A549 (cell line): ENCODE measurements at regions not wholly inside any gene's neighbourhood (a gene's known extent, or its start where the extent isn't known, plus 50 kb on each side); places are given as distances from the start of the nearest gene placed in this dataset.

Source experiments
- ATAC-seq, 2 experiments: fragments of 200-7000 bp in 1 of 2; fragments of >200 bp in 1 of 2; cut with Nextera tagmentation in 1 of 2; cut with Tn5 transposase in 1 of 2; 3 replicates each; pipeline versions ENCODE4 v1.8.0 to v1.9.1; 2018 to 2020; ENCODE audit warnings: mild to moderate bottlenecking in 1 of 2, moderate library complexity in 1 of 2
- CTCF ChIA-PET: fragments of 300-600 bp; sonication (Branson Sonifier 250); formaldehyde crosslinking; extraction: SDS; loops from one replicate; lab custom pipeline; 2021; ENCODE audit warnings: antibody characterized with exemption, inconsistent platforms; lab: Yijun Ruan, JAX
- POLR2A ChIA-PET: fragments of 350-600 bp; formaldehyde crosslinking; extraction: SDS; loops from one replicate; lab custom pipeline; 2021; ENCODE audit warnings: antibody characterized with exemption, inconsistent platforms; lab: Yijun Ruan, JAX
- DNase-seq, 2 experiments: peaks; one replicate each; pipeline versions ENCODE4 v3.0.0 to v3.0.0-alpha.2; 2011 to 2016; ENCODE audit warnings: low read depth in 1 of 2, low spot score in 1 of 2
- FAIRE-seq: peaks from 2 replicates; lab custom pipeline; 2011; peaks lifted over from hg19 to GRCh38; lab: Jason Lieb, UNC
- H3K27ac ChIP-seq, 2 experiments: fragments of >200 bp; sonication (Bioruptor Twin); formaldehyde crosslinking; 3 replicates each; pipeline ENCODE4 v1.5.1; 2016 to 2017
- H3K4me1 ChIP-seq: fragments of >200 bp; sonication (Bioruptor Twin); formaldehyde crosslinking; 3 replicates; pipeline ENCODE4 v1.6.1; 2016
- H3K4me2 ChIP-seq: fragments of >200 bp; sonication (Bioruptor Twin); formaldehyde crosslinking; 3 replicates; pipeline ENCODE4 v1.6.1; 2016
- H3K4me3 ChIP-seq: fragments of >200 bp; sonication (Bioruptor Twin); formaldehyde crosslinking; 3 replicates; pipeline ENCODE4 v1.5.1; 2016
- H3K9me3 ChIP-seq: fragments of >200 bp; sonication (Bioruptor Twin); formaldehyde crosslinking; 3 replicates; pipeline ENCODE4 v1.6.1; 2016
- BCL3 ChIP-seq: fragments of >200 bp; sonication (Bioruptor Twin); formaldehyde crosslinking; IDR thresholded peaks from 3 replicates; pipeline ENCODE4 v1.6.1; 2016
- BHLHE40 ChIP-seq: IDR thresholded peaks from 2 replicates; pipeline ENCODE4 v1.6.1; 2012; ENCODE audit warnings: low read depth, low read length, inconsistent platforms
- CBX2 ChIP-seq: fragments of 200-600 bp; sonication (generic); IDR thresholded peaks from 2 replicates; pipeline ENCODE4 v1.6.1; 2016; ENCODE audit warnings: low read depth, mild to moderate bottlenecking, borderline replicate concordance
- CEBPB ChIP-seq, 2 experiments: fragments of >200 bp in 1 of 2; sonication (Bioruptor Twin) in 1 of 2; formaldehyde crosslinking in 1 of 2; IDR thresholded peaks; 2 replicates each; pipeline ENCODE4 v1.6.1; 2012 to 2016
- EHF ChIP-seq: fragments of 250-450 bp; sonication (Bioruptor Pico); IDR thresholded peaks from 2 replicates; pipeline ENCODE4 v1.5.0; 2020; ENCODE audit warnings: mild to moderate bottlenecking
- EHMT2 ChIP-seq: fragments of 200-600 bp; sonication (generic); IDR thresholded peaks from 2 replicates; pipeline ENCODE4 v1.6.1; 2016; ENCODE audit warnings: antibody characterized with exemption, low read depth, mild to moderate bottlenecking, moderate library complexity
- FOSB ChIP-seq: fragments of 250-450 bp; sonication (Bioruptor Pico); IDR thresholded peaks from 2 replicates; pipeline ENCODE4 v1.5.0; 2020; ENCODE audit warnings: mild to moderate bottlenecking, moderate library complexity
- FOSL2 ChIP-seq, 2 experiments: fragments of 450-650 bp in 1 of 2; fragments of >200 bp in 1 of 2; sonication (Bioruptor Twin) in 1 of 2; formaldehyde crosslinking; IDR thresholded peaks; 2 replicates each; pipeline versions ENCODE4 v1.5.0 to v1.6.1; 2016 to 2020; ENCODE audit warnings: mild to moderate bottlenecking in 1 of 2, moderate library complexity in 1 of 2
- HDAC2 ChIP-seq: fragments of 200-600 bp; sonication (generic); IDR thresholded peaks from 2 replicates; pipeline ENCODE4 v1.6.1; 2016
- JUN ChIP-seq, 2 experiments: fragments of >200 bp; sonication (Bioruptor Twin); formaldehyde crosslinking; IDR thresholded peaks; 2 replicates in 1 of 2; 3 replicates in 1 of 2; pipeline ENCODE4 v1.6.1; 2016 to 2017
- JUNB ChIP-seq: fragments of >200 bp; sonication (Bioruptor Twin); formaldehyde crosslinking; IDR thresholded peaks from 2 replicates; pipeline ENCODE4 v1.6.1; 2016
- KDM1A ChIP-seq: fragments of 200-600 bp; sonication (generic); IDR thresholded peaks from 2 replicates; pipeline ENCODE4 v1.6.1; 2016; ENCODE audit warnings: low read depth, mild to moderate bottlenecking
- KDM5A ChIP-seq: fragments of 200-600 bp; sonication (generic); IDR thresholded peaks from 2 replicates; pipeline ENCODE4 v1.6.1; 2016; ENCODE audit warnings: antibody characterized with exemption, mild to moderate bottlenecking
- MAFK ChIP-seq: fragments of 450-650 bp; IDR thresholded peaks from 2 replicates; pipeline ENCODE4 v1.6.1; 2014; ENCODE audit not compliant: partially characterized antibody
- MYC ChIP-seq: IDR thresholded peaks from 2 replicates; pipeline ENCODE4 v1.6.1; 2012; ENCODE audit warnings: mild to moderate bottlenecking, inconsistent platforms, low read length, improper control_type of control experiment, borderline replicate concordance
- NR3C1 ChIP-seq: fragments of >200 bp; sonication (Bioruptor Twin); formaldehyde crosslinking; IDR thresholded peaks from 3 replicates; pipeline ENCODE4 v1.6.1; 2017
- POLR2A ChIP-seq: IDR thresholded peaks from 2 replicates; pipeline ENCODE4 v1.6.1; 2012; ENCODE audit warnings: mild to moderate bottlenecking, low read length
- RCOR1 ChIP-seq: fragments of 150-350 bp; IDR thresholded peaks from 2 replicates; pipeline ENCODE4 v1.6.1; 2014; ENCODE audit warnings: antibody characterized with exemption, low read length, low read depth
- RFX5 ChIP-seq: fragments of 450-650 bp; IDR thresholded peaks from 2 replicates; pipeline ENCODE4 v1.7.1; 2014; ENCODE audit warnings: antibody characterized with exemption, mild to moderate bottlenecking, moderate library complexity
- TFCP2L1 ChIP-seq: fragments of 250-450 bp; sonication (Bioruptor Pico); IDR thresholded peaks from 2 replicates; pipeline ENCODE4 v1.5.0; 2021; ENCODE audit warnings: mild to moderate bottlenecking
- TP53 ChIP-seq: fragments of 250-450 bp; sonication (Bioruptor Pico); IDR thresholded peaks from 2 replicates; pipeline ENCODE4 v1.5.0; 2021; ENCODE audit warnings: mild to moderate bottlenecking, moderate library complexity
- ZC3H11A ChIP-seq: fragments of 450-650 bp; IDR thresholded peaks from 2 replicates; pipeline ENCODE4 v1.6.1; 2014; ENCODE audit warnings: antibody characterized with exemption, mild to moderate bottlenecking
- ZNF302 ChIP-seq: fragments of 250-450 bp; sonication (Bioruptor Pico); IDR thresholded peaks from 2 replicates; pipeline ENCODE4 v1.9.0; 2021; ENCODE audit warnings: inconsistent platforms, mild to moderate bottlenecking, moderate library complexity
- ZSCAN20 ChIP-seq: fragments of 250-450 bp; sonication (Bioruptor Pico); IDR thresholded peaks from 2 replicates; pipeline ENCODE4 v1.8.0; 2022; ENCODE audit warnings: mild to moderate bottlenecking, moderate library complexity
- WGBS: methylation state at CpG from one replicate; pipeline ENCODE4 v1.1.6; 2017; ENCODE audit errors: missing lambda C conversion rate; 5-methylcytosine and 5-hydroxymethylcytosine counted together
- TF ChIP-seq, protein P1 (sequence below): fragments of 250-450 bp; sonication (Bioruptor Pico); IDR thresholded peaks from 2 replicates; pipeline ENCODE4 v1.5.0; 2021; ENCODE audit warnings: mild to moderate bottlenecking, moderate library complexity, borderline replicate concordance
- TF ChIP-seq, protein P2 (sequence below): fragments of 200-600 bp; sonication (generic); IDR thresholded peaks from 2 replicates; pipeline ENCODE4 v1.6.1; 2016; ENCODE audit warnings: antibody characterized with exemption, mild to moderate bottlenecking, moderate library complexity
- TF ChIP-seq, protein P3 (sequence below): fragments of 150-350 bp; IDR thresholded peaks from 2 replicates; pipeline ENCODE4 v1.6.1; 2014; ENCODE audit warnings: low read depth, mild to moderate bottlenecking, low read length
- TF ChIP-seq, protein P4 (sequence below): IDR thresholded peaks from 2 replicates; pipeline ENCODE4 v1.6.1; 2012

DNA sequence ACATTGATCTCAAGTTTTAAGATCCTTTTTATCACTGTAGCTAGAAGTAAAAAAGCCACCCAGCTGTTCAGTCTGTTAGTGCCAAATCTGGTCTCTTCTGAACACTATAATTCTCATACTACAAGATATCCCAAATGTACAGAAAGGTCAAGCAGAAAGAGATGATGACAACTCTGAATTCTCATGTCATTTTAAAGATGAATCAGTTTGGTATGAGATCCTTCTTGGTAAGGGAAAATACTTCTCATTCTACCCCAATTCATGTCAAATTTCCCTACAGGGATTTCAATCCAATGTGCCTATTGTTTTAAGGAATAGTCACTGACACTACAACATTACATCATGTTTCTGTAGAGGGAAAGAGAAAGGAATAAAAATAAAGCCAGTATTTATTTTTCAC is 184.5 kb downstream of the CPEB2 start:
- no peak for TF ChIP-seq NR3C1
- TF ChIP-seq CEBPB (IDR thresholded peaks at IDR 0.05): no peak
- TF ChIP-seq BHLHE40: no peak
- no peak for TF ChIP-seq KDM5A
- no peak for TF ChIP-seq ZC3H11A
- no peak for TF ChIP-seq FOSL2 (IDR thresholded peaks at IDR 0.05)
- no peak for TF ChIP-seq FOSL2 (CRISPR knock-in tag; IDR thresholded peaks at IDR 0.05)
- CTCF ChIA-PET: interaction anchor here (0.8 kb wide), 1 partner anchor 10 kb away, joined by 6 read pairs; no protein-coding TSS in a partner anchor
- POLR2A ChIA-PET: no interaction called here
- H3K27ac ChIP-seq: no peak overlapping the region
- no peak overlapping the region for H3K4me2 ChIP-seq
- DNase-seq (no peak), ATAC-seq (no peak), FAIRE-seq (no peak)
- no peak overlapping the region for H3K4me3 ChIP-seq
- H3K4me1 ChIP-seq: no peaks in the 10 kb centered on the region
- no peaks in the 10 kb centered on the region for H3K9me3 ChIP-seq

- no peak for ATAC-seq
These were observed 186.6 kb downstream of the CPEB2 start for GRCh38 chr4:15188605-15189539.

GRCh38 chr4:15194520-15194919 is 192.2 kb downstream of the CPEB2 start:
- no peak overlapping the region for H3K4me2 ChIP-seq
- ATAC-seq (no peak), FAIRE-seq (no peak), DNase-seq (no peak)
- 42% methylated on average over 2 of the region's 2 CpGs for WGBS
- CTCF ChIA-PET: interaction anchor here (0.5 kb wide), 1 partner anchor 89 kb away, joined by 4 read pairs; no protein-coding TSS in a partner anchor
- no peaks in the 10 kb centered on the region for H3K4me1 ChIP-seq
- no peak overlapping the region for H3K27ac ChIP-seq
- no peak overlapping the region for H3K4me3 ChIP-seq
- H3K9me3 ChIP-seq: no peaks in the 10 kb centered on the region
- POLR2A ChIA-PET: no interaction called here
- no peak for TF ChIP-seq CBX2
- TF ChIP-seq EHMT2: no peak
- no peak for TF ChIP-seq TFCP2L1 (CRISPR knock-in tag)
- no peak for TF ChIP-seq KDM1A
- TF ChIP-seq, protein P1, sequence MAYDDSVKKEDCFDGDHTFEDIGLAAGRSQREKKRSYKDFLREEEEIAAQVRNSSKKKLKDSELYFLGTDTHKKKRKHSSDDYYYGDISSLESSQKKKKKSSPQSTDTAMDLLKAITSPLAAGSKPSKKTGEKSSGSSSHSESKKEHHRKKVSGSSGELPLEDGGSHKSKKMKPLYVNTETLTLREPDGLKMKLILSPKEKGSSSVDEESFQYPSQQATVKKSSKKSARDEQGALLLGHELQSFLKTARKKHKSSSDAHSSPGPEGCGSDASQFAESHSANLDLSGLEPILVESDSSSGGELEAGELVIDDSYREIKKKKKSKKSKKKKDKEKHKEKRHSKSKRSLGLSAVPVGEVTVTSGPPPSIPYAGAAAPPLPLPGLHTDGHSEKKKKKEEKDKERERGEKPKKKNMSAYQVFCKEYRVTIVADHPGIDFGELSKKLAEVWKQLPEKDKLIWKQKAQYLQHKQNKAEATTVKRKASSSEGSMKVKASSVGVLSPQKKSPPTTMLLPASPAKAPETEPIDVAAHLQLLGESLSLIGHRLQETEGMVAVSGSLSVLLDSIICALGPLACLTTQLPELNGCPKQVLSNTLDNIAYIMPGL (CRISPR knock-in tag): no peak
- no peak for TF ChIP-seq RFX5
- no peak for TF ChIP-seq MYC
- TF ChIP-seq JUN (IDR thresholded peaks at IDR 0.05): no peak
- TF ChIP-seq EHF (CRISPR knock-in tag): no peak
- TF ChIP-seq, protein P2, sequence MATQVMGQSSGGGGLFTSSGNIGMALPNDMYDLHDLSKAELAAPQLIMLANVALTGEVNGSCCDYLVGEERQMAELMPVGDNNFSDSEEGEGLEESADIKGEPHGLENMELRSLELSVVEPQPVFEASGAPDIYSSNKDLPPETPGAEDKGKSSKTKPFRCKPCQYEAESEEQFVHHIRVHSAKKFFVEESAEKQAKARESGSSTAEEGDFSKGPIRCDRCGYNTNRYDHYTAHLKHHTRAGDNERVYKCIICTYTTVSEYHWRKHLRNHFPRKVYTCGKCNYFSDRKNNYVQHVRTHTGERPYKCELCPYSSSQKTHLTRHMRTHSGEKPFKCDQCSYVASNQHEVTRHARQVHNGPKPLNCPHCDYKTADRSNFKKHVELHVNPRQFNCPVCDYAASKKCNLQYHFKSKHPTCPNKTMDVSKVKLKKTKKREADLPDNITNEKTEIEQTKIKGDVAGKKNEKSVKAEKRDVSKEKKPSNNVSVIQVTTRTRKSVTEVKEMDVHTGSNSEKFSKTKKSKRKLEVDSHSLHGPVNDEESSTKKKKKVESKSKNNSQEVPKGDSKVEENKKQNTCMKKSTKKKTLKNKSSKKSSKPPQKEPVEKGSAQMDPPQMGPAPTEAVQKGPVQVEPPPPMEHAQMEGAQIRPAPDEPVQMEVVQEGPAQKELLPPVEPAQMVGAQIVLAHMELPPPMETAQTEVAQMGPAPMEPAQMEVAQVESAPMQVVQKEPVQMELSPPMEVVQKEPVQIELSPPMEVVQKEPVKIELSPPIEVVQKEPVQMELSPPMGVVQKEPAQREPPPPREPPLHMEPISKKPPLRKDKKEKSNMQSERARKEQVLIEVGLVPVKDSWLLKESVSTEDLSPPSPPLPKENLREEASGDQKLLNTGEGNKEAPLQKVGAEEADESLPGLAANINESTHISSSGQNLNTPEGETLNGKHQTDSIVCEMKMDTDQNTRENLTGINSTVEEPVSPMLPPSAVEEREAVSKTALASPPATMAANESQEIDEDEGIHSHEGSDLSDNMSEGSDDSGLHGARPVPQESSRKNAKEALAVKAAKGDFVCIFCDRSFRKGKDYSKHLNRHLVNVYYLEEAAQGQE: no peak
- TF ChIP-seq, protein P3, sequence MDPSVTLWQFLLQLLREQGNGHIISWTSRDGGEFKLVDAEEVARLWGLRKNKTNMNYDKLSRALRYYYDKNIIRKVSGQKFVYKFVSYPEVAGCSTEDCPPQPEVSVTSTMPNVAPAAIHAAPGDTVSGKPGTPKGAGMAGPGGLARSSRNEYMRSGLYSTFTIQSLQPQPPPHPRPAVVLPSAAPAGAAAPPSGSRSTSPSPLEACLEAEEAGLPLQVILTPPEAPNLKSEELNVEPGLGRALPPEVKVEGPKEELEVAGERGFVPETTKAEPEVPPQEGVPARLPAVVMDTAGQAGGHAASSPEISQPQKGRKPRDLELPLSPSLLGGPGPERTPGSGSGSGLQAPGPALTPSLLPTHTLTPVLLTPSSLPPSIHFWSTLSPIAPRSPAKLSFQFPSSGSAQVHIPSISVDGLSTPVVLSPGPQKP: no peak
- no peak for TF ChIP-seq MAFK
- TF ChIP-seq JUNB: no peak
- TF ChIP-seq ZSCAN20 (CRISPR knock-in tag): no peak
- TF ChIP-seq HDAC2: no peak
- TF ChIP-seq BCL3: no peak
- TF ChIP-seq ZNF302 (CRISPR knock-in tag): no peak

More at GRCh38 chr4:15188605-15189539, 186.6 kb downstream of the CPEB2 start:
- ChIA-PET CTCF (no interaction called here), POLR2A (no interaction called here)
- WGBS: 58% methylated on average over 3 of the region's 3 CpGs
- FAIRE-seq (no peak), DNase-seq (no peak)
- TF ChIP-seq FOSB (CRISPR knock-in tag): no peak
- TF ChIP-seq RCOR1: no peak
- no peak for TF ChIP-seq HDAC2
- no peak for TF ChIP-seq TP53 (CRISPR knock-in tag)
- TF ChIP-seq, protein P4, sequence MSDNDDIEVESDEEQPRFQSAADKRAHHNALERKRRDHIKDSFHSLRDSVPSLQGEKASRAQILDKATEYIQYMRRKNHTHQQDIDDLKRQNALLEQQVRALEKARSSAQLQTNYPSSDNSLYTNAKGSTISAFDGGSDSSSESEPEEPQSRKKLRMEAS: no peak
- no peak for TF ChIP-seq RFX5
- no peak for TF ChIP-seq BHLHE40
- no peak for TF ChIP-seq POLR2A
- no peak for TF ChIP-seq MAFK
- no peak overlapping the region for H3K4me2 ChIP-seq
- no peaks in the 10 kb centered on the region for H3K9me3 ChIP-seq
- no peak overlapping the region for H3K4me3 ChIP-seq
- no peaks in the 10 kb centered on the region for H3K4me1 ChIP-seq
- no peak overlapping the region for H3K27ac ChIP-seq
